ENCODE measurements at regions not wholly inside any gene's neighbourhood (a gene's known extent, or its start where the extent isn't known, plus 50 kb on each side); places are given as distances from the start of the nearest gene placed in this dataset.

DNA sequence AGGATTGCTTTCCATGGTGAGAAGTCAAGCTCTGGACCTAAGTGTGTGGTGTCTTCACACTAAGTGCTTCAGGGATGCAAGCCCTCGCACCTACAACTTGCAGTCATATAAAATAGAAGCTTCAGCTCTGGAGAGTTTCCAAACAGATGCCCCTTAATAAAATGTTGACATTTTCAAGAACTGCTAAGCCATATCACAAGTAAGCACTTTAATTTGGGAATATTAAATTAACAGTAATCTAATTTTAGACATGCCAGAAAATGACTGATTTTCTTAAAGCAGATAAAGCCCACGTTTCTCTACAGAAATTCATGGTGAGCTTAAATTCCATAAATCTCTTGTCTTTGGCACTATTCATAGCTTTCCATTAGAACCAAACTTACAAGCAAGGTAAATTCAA lies 600.1 kb upstream of the FLRT2 start (continued):
- TF ChIP-seq CREB1 (CRISPR knock-in tag; IDR thresholded peaks at IDR 0.05; ENCODE audit: low read depth), result no peak
- no peak for TF ChIP-seq NANOG (IDR thresholded peaks at IDR 0.05; ENCODE audit: borderline replicate concordance)
- TF ChIP-seq ZNF114 (CRISPR knock-in tag; IDR thresholded peaks at IDR 0.05), result no peak

DNA sequence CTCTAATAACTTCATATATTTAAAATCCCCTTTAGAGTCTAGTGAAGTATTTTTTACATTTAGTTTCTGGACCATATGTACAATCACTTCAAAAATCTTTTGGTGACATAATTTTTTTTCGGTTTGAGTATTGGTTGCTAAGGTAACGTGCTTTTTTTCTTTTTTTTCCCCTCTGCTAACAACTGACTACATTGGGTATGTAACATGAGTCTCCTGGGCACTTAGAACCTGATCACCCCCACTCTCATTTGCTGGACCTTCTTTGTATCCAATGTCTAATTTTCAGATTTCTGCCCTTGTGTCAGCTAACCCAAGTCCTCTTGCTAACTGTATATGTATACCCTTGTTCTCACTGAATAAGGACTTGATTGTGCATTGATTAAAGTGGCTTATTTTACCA lies 592.9 kb upstream of the FLRT2 start:
- DNase-seq (ENCODE audit: low spot score), result no peak
- H3K4me2 ChIP-seq, result no peak overlapping the region
- no peaks in the 10 kb centered on the region for H4K20me1 ChIP-seq (replicated peaks; ENCODE audit: insufficient read depth)
- H3K4me1 ChIP-seq (ENCODE audit: insufficient read depth), result no peaks in the 10 kb centered on the region
- H3K27ac ChIP-seq (ENCODE audit: low read depth), result no peak overlapping the region
- no peaks in the 10 kb centered on the region for H3K79me2 ChIP-seq (replicated peaks; ENCODE audit: insufficient read depth)
- no peak overlapping the region for H3K4me3 ChIP-seq
- no peaks in the 10 kb centered on the region for H3K27me3 Mint-ChIP-seq (ENCODE audit: insufficient read depth, low read depth, poor library complexity)
- H3K9me3 Mint-ChIP-seq, result no peaks in the 10 kb centered on the region
- no peaks in the 10 kb centered on the region for H3F3A ChIP-seq (replicated peaks; ENCODE audit: low read depth)
- no peak for ATAC-seq
- no peaks in the 10 kb centered on the region for H3K27me3 ChIP-seq (ENCODE audit: insufficient read depth)
- no peaks in the 10 kb centered on the region for H3K36me3 Mint-ChIP-seq (ENCODE audit: low read depth)
- TF ChIP-seq EZH2 (IDR thresholded peaks at IDR 0.05; ENCODE audit: low read depth, unreplicated experiment), result no peak
- TF ChIP-seq JUNB (IDR thresholded peaks at IDR 0.05; ENCODE audit: unreplicated experiment), result no peak
- TF ChIP-seq NANOG (IDR thresholded peaks at IDR 0.05; ENCODE audit: borderline replicate concordance), result no peak
- TF ChIP-seq, protein P1, sequence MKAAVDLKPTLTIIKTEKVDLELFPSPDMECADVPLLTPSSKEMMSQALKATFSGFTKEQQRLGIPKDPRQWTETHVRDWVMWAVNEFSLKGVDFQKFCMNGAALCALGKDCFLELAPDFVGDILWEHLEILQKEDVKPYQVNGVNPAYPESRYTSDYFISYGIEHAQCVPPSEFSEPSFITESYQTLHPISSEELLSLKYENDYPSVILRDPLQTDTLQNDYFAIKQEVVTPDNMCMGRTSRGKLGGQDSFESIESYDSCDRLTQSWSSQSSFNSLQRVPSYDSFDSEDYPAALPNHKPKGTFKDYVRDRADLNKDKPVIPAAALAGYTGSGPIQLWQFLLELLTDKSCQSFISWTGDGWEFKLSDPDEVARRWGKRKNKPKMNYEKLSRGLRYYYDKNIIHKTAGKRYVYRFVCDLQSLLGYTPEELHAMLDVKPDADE (IDR thresholded peaks at IDR 0.05), result no peak
- TF ChIP-seq POLR2AphosphoS5 (IDR thresholded peaks at IDR 0.05; ENCODE audit: low read depth), result no peak
- no peak for TF ChIP-seq STAT1 (IDR thresholded peaks at IDR 0.05; ENCODE audit: unreplicated experiment)
- TF ChIP-seq ZNF331 (CRISPR knock-in tag; IDR thresholded peaks at IDR 0.05; ENCODE audit: low read depth), result no peak
- TF ChIP-seq, protein P2, sequence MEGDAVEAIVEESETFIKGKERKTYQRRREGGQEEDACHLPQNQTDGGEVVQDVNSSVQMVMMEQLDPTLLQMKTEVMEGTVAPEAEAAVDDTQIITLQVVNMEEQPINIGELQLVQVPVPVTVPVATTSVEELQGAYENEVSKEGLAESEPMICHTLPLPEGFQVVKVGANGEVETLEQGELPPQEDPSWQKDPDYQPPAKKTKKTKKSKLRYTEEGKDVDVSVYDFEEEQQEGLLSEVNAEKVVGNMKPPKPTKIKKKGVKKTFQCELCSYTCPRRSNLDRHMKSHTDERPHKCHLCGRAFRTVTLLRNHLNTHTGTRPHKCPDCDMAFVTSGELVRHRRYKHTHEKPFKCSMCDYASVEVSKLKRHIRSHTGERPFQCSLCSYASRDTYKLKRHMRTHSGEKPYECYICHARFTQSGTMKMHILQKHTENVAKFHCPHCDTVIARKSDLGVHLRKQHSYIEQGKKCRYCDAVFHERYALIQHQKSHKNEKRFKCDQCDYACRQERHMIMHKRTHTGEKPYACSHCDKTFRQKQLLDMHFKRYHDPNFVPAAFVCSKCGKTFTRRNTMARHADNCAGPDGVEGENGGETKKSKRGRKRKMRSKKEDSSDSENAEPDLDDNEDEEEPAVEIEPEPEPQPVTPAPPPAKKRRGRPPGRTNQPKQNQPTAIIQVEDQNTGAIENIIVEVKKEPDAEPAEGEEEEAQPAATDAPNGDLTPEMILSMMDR (conservative IDR thresholded peaks at IDR 0.05; ENCODE audit: low read depth in 2 of 2), result no peak
- TF ChIP-seq, protein P3, sequence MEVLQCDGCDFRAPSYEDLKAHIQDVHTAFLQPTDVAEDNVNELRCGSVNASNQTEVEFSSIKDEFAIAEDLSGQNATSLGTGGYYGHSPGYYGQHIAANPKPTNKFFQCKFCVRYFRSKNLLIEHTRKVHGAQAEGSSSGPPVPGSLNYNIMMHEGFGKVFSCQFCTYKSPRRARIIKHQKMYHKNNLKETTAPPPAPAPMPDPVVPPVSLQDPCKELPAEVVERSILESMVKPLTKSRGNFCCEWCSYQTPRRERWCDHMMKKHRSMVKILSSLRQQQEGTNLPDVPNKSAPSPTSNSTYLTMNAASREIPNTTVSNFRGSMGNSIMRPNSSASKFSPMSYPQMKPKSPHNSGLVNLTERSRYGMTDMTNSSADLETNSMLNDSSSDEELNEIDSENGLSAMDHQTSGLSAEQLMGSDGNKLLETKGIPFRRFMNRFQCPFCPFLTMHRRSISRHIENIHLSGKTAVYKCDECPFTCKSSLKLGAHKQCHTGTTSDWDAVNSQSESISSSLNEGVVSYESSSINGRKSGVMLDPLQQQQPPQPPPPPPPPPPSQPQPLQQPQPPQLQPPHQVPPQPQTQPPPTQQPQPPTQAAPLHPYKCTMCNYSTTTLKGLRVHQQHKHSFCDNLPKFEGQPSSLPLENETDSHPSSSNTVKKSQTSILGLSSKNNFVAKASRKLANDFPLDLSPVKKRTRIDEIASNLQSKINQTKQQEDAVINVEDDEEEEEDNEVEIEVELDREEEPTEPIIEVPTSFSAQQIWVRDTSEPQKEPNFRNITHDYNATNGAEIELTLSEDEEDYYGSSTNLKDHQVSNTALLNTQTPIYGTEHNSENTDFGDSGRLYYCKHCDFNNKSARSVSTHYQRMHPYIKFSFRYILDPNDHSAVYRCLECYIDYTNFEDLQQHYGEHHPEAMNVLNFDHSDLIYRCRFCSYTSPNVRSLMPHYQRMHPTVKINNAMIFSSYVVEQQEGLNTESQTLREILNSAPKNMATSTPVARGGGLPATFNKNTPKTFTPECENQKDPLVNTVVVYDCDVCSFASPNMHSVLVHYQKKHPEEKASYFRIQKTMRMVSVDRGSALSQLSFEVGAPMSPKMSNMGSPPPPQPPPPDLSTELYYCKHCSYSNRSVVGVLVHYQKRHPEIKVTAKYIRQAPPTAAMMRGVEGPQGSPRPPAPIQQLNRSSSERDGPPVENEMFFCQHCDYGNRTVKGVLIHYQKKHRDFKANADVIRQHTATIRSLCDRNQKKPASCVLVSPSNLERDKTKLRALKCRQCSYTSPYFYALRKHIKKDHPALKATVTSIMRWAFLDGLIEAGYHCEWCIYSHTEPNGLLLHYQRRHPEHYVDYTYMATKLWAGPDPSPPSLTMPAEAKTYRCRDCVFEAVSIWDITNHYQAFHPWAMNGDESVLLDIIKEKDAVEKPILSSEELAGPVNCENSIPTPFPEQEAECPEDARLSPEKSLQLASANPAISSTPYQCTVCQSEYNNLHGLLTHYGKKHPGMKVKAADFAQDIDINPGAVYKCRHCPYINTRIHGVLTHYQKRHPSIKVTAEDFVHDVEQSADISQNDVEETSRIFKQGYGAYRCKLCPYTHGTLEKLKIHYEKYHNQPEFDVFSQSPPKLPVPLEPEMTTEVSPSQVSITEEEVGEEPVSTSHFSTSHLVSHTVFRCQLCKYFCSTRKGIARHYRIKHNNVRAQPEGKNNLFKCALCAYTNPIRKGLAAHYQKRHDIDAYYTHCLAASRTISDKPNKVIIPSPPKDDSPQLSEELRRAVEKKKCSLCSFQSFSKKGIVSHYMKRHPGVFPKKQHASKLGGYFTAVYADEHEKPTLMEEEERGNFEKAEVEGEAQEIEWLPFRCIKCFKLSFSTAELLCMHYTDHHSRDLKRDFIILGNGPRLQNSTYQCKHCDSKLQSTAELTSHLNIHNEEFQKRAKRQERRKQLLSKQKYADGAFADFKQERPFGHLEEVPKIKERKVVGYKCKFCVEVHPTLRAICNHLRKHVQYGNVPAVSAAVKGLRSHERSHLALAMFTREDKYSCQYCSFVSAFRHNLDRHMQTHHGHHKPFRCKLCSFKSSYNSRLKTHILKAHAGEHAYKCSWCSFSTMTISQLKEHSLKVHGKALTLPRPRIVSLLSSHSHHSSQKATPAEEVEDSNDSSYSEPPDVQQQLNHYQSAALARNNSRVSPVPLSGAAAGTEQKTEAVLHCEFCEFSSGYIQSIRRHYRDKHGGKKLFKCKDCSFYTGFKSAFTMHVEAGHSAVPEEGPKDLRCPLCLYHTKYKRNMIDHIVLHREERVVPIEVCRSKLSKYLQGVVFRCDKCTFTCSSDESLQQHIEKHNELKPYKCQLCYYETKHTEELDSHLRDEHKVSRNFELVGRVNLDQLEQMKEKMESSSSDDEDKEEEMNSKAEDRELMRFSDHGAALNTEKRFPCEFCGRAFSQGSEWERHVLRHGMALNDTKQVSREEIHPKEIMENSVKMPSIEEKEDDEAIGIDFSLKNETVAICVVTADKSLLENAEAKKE (CRISPR knock-in tag; IDR thresholded peaks at IDR 0.05), result no peak
- TF ChIP-seq, protein P4, sequence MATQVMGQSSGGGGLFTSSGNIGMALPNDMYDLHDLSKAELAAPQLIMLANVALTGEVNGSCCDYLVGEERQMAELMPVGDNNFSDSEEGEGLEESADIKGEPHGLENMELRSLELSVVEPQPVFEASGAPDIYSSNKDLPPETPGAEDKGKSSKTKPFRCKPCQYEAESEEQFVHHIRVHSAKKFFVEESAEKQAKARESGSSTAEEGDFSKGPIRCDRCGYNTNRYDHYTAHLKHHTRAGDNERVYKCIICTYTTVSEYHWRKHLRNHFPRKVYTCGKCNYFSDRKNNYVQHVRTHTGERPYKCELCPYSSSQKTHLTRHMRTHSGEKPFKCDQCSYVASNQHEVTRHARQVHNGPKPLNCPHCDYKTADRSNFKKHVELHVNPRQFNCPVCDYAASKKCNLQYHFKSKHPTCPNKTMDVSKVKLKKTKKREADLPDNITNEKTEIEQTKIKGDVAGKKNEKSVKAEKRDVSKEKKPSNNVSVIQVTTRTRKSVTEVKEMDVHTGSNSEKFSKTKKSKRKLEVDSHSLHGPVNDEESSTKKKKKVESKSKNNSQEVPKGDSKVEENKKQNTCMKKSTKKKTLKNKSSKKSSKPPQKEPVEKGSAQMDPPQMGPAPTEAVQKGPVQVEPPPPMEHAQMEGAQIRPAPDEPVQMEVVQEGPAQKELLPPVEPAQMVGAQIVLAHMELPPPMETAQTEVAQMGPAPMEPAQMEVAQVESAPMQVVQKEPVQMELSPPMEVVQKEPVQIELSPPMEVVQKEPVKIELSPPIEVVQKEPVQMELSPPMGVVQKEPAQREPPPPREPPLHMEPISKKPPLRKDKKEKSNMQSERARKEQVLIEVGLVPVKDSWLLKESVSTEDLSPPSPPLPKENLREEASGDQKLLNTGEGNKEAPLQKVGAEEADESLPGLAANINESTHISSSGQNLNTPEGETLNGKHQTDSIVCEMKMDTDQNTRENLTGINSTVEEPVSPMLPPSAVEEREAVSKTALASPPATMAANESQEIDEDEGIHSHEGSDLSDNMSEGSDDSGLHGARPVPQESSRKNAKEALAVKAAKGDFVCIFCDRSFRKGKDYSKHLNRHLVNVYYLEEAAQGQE (IDR thresholded peaks at IDR 0.05; ENCODE audit: unreplicated experiment), result no peak
- TF ChIP-seq CREB1 (CRISPR knock-in tag; IDR thresholded peaks at IDR 0.05; ENCODE audit: low read depth), result no peak
- no peak for TF ChIP-seq ZNF114 (CRISPR knock-in tag; IDR thresholded peaks at IDR 0.05)
- H3K4me3 Mint-ChIP-seq, result no peak overlapping the region
- no peaks in the 10 kb centered on the region for H3K36me3 ChIP-seq (ENCODE audit: insufficient read depth)
- H3K9me2 ChIP-seq (ENCODE audit: insufficient read depth), result 0 out of 2 replicates have a peak, but pooled peaks cover 5% of the 10 kb centered on the region
- H3K27ac Mint-ChIP-seq, result no peak overlapping the region
- no peak overlapping the region for H2AFZ ChIP-seq
- no peaks in the 10 kb centered on the region for H3K4me1 Mint-ChIP-seq

Measured in GM23338 (cell line).